HepG2 (cell line): ENCODE measurements at regions not wholly inside any gene's neighbourhood (a gene's known extent, or its start where the extent isn't known, plus 50 kb on each side); places are given as distances from the start of the nearest gene placed in this dataset.

ENCODE experiments used
- ATAC-seq: fragments of 200-7000 bp; cut with Tn5 transposase; 3 replicates; pipeline ENCODE4 v1.9.1; 2020; ENCODE audit warnings: mild to moderate bottlenecking, moderate library complexity
- BruUV-seq: library from RNA; stranded (reverse); fragments of 400-500 nt; replicated peaks from 2 replicates; lab custom pipeline; 2021; lab: Mats Ljungman, UMichigan
- CTCF ChIA-PET: fragments of 300-600 bp; formaldehyde crosslinking; extraction: SDS; loops from one replicate; lab custom pipeline; 2021; ENCODE audit warnings: low total read pairs, inconsistent platforms, low intra/inter-chr PET ratio; lab: Yijun Ruan, JAX
- POLR2A ChIA-PET: fragments of 350-600 bp; sonication (Branson Sonifier 250); formaldehyde crosslinking; loops from one replicate; lab custom pipeline; 2020; ENCODE audit warnings: antibody characterized with exemption, inconsistent platforms; lab: Yijun Ruan, JAX
- DNase-seq: peaks from one replicate; pipeline ENCODE4 v3.0.0-alpha.2; 2015; ENCODE audit warnings: low spot score
- FAIRE-seq: peaks from 3 replicates; lab custom pipeline; 2011; peaks lifted over from hg19 to GRCh38; lab: Jason Lieb, UNC
- H2AFZ ChIP-seq: one replicate; pipeline ENCODE4 v1.6.1; 2011; ENCODE audit warnings: low read length, inconsistent platforms
- H3K27ac ChIP-seq: fragments of 300-600 bp; 3 replicates; pipeline ENCODE4 v1.8.0; 2011; ENCODE audit warnings: mixed run types, mild to moderate bottlenecking, mixed read lengths, low read length, inconsistent platforms; ENCODE audit not compliant: insufficient read depth; ENCODE audit errors: extremely low read length
- H3K27me3 ChIP-seq, 2 experiments: fragments of 200-600 bp in 1 of 2; 2 replicates in 1 of 2; 3 replicates in 1 of 2; pipeline versions ENCODE4 v1.6.0 to v1.8.0; 2011; ENCODE audit warnings: low read length in 2 of 2, mild to moderate bottlenecking in 2 of 2, moderate library complexity in 2 of 2, inconsistent platforms in 1 of 2; ENCODE audit not compliant: insufficient read depth in 2 of 2, control insufficient read depth in 1 of 2
- H3K36me3 ChIP-seq, 2 experiments: fragments of 200-600 bp in 1 of 2; replicated peaks in 1 of 2; 2 replicates in 1 of 2; 3 replicates in 1 of 2; pipeline versions ENCODE4 v1.5.1 to v1.8.0; 2011; ENCODE audit warnings: low read length in 2 of 2, inconsistent platforms in 1 of 2; ENCODE audit not compliant: insufficient read depth in 2 of 2, control insufficient read depth in 1 of 2
- H3K4me1 ChIP-seq: 2 replicates; pipeline ENCODE4 v1.5.1; 2012; ENCODE audit warnings: low read length, inconsistent platforms; ENCODE audit not compliant: insufficient read depth
- H3K4me2 ChIP-seq: 2 replicates; pipeline ENCODE4 v1.6.0; 2011; ENCODE audit warnings: low read depth, low read length, inconsistent platforms
- H3K4me3 ChIP-seq, 3 experiments: fragments of 200-600 bp in 1 of 3; sonication (generic), shearing (Covaris generic) in 1 of 3; replicated peaks in 1 of 3; 2 replicates each; pipeline ENCODE4 v1.5.1; 2011 to 2016; ENCODE audit warnings: low read length in 3 of 3, inconsistent platforms in 2 of 3, low read depth in 2 of 3, mild to moderate bottlenecking in 2 of 3, control low read depth in 1 of 3, mixed read lengths in 1 of 3; ENCODE audit not compliant: insufficient read depth in 1 of 3
- H3K79me2 ChIP-seq: one replicate; pipeline ENCODE4 v1.6.1; 2011; ENCODE audit warnings: low read length, inconsistent platforms; ENCODE audit not compliant: insufficient read depth
- H3K9ac ChIP-seq: 2 replicates; pipeline ENCODE4 v1.6.0; 2011; ENCODE audit warnings: mild to moderate bottlenecking, low read depth, low read length, inconsistent platforms; ENCODE audit not compliant: insufficient read depth
- H3K9me3 ChIP-seq: 2 replicates; pipeline ENCODE4 v1.5.1; 2012; ENCODE audit warnings: mild to moderate bottlenecking, low read length
- H4K20me1 ChIP-seq: 2 replicates; pipeline ENCODE4 v1.6.0; 2011; ENCODE audit warnings: inconsistent platforms, mild to moderate bottlenecking, low read length, moderate library complexity; ENCODE audit not compliant: insufficient read depth
- HES4 ChIP-seq: sonication (generic); formaldehyde crosslinking; IDR thresholded peaks from 2 replicates; pipeline ENCODE4 v1.9.0; 2021; ENCODE audit warnings: mild to moderate bottlenecking, missing genetic modification reagents, borderline replicate concordance
- TBX3 ChIP-seq: fragments of 450-650 bp; IDR thresholded peaks from 2 replicates; pipeline ENCODE4 v1.6.1; 2017; ENCODE audit warnings: antibody characterized with exemption, mild to moderate bottlenecking, inconsistent platforms, borderline replicate concordance
- ZSCAN9 ChIP-seq: IDR thresholded peaks from 2 replicates; pipeline ENCODE4 v1.6.1; 2016; ENCODE audit warnings: borderline replicate concordance
- WGBS: methylation state at CpG from one replicate; pipeline ENCODE4 v1.1.6; 2017; ENCODE audit warnings: low lambda C conversion rate; 5-methylcytosine and 5-hydroxymethylcytosine counted together
- in situ Hi-C: cut with HindIII; loops from 2 replicates; pipeline ENCODE4 v1.10.0; 2017; ENCODE audit warnings: low pct_unique_long_range_greater_than_20kb; ENCODE audit not compliant: extremely low pct_ligation_motif_present
- intact Hi-C: fragments of 100-400 bp; cut with micrococcal nuclease; formaldehyde crosslinking; loops from one replicate; pipeline ENCODE4 v1.10.0; 2022; ENCODE audit not compliant: unreplicated experiment
- TF ChIP-seq, protein P1 (sequence below): sonication (generic); formaldehyde crosslinking; IDR thresholded peaks from 2 replicates; pipeline ENCODE4 v1.4.0; 2020; ENCODE audit warnings: mild to moderate bottlenecking, missing genetic modification reagents
- TF ChIP-seq, protein P2 (sequence below): sonication (generic); formaldehyde crosslinking; IDR thresholded peaks from 2 replicates; pipeline ENCODE4 v1.8.0; 2022; ENCODE audit warnings: mild to moderate bottlenecking, missing genetic modification reagents; ENCODE audit not compliant: insufficient replicate concordance
- TF ChIP-seq, protein P3 (sequence below): sonication (generic); formaldehyde crosslinking; IDR thresholded peaks from 2 replicates; pipeline ENCODE4 v1.4.0; 2020; ENCODE audit warnings: missing genetic modification reagents, borderline replicate concordance

DNA sequence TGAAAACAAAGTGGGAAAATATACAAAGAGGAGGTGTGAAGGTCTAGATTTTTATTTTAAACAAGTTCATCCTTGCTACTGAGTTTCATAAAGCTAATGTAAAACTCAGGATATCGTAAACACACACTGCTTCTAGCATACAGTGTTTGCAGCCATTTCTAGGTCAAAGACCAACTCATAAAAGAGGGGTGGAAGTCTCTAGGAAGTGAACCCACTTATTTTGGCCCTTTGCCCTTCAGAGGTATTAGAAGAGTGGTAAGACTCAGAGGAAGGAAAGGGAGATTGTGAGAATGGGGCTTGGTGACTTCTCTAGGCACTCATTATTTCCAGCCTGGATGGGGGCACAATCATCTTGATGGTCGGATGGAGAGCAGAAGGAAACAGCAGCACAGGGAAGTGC lies 91.2 kb downstream of the TNFSF18 start:
- Histone ChIP-seq H3K27me3 (no peaks in the 10 kb centered on the region), H3K79me2 (no peaks in the 10 kb centered on the region), H3K9me3 (no peaks in the 10 kb centered on the region), H4K20me1 (no peaks in the 10 kb centered on the region), H3K4me2 (no peak overlapping the region), H3K27ac (no peak overlapping the region), H3K4me3 (no peak overlapping the region), H3K36me3 (no peaks in the 10 kb centered on the region), H3K4me1 (no peaks in the 10 kb centered on the region), H2AFZ (no peak overlapping the region), H3K9ac (no peak overlapping the region)
- in situ Hi-C loops (no loop called here), intact Hi-C loops (no loop called here)
- no peak for DNase-seq
- no peak for ATAC-seq
- ChIA-PET CTCF (no interaction called here), POLR2A (no interaction called here)
- BruUV-seq: no TSS peak
- TF ChIP-seq, protein P1, sequence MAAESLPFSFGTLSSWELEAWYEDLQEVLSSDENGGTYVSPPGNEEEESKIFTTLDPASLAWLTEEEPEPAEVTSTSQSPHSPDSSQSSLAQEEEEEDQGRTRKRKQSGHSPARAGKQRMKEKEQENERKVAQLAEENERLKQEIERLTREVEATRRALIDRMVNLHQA (CRISPR knock-in tag): no peak
- TF ChIP-seq TBX3 (no peak), HES4 (no peak), ZSCAN9 (no peak)
- TF ChIP-seq, protein P2, sequence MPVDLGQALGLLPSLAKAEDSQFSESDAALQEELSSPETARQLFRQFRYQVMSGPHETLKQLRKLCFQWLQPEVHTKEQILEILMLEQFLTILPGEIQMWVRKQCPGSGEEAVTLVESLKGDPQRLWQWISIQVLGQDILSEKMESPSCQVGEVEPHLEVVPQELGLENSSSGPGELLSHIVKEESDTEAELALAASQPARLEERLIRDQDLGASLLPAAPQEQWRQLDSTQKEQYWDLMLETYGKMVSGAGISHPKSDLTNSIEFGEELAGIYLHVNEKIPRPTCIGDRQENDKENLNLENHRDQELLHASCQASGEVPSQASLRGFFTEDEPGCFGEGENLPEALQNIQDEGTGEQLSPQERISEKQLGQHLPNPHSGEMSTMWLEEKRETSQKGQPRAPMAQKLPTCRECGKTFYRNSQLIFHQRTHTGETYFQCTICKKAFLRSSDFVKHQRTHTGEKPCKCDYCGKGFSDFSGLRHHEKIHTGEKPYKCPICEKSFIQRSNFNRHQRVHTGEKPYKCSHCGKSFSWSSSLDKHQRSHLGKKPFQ (CRISPR knock-in tag): no peak
- no peak for FAIRE-seq
- 17% methylated on average over 2 of the region's 2 CpGs for WGBS

DNA sequence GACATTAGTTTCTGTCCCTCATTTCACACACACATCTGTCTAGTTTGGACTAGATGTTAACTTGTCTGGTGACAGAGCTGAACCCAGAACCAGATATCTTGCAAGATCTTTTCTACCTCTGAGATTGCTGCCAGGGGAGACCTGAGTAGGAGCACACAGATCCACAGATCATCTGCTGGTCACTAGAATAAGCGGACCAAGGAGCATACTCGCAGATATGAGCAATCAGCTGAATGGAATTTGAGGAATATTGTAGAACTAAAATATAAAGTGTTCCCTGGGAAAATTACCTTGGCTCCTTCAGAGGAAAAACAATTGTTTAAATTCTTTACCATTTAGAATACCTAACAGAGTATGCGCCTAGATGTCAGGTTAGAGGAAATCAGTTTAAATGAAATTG lies 90.7 kb downstream of the TNFSF18 start:
- Histone ChIP-seq H3K79me2 (no peaks in the 10 kb centered on the region), H4K20me1 (no peaks in the 10 kb centered on the region), H3K27me3 (no peaks in the 10 kb centered on the region), H3K4me1 (no peaks in the 10 kb centered on the region), H3K4me2 (no peak overlapping the region), H3K27ac (no peak overlapping the region), H3K9ac (no peak overlapping the region), H3K4me3 (no peak overlapping the region), H3K36me3 (no peaks in the 10 kb centered on the region), H3K9me3 (no peaks in the 10 kb centered on the region), H2AFZ (no peak overlapping the region)
- CTCF ChIA-PET: no interaction called here
- DNase-seq (no peak), ATAC-seq (no peak), FAIRE-seq (no peak)
- POLR2A ChIA-PET: no interaction called here
- BruUV-seq: no TSS peak
- in situ Hi-C loops: no loop called here
- TF ChIP-seq, protein P3, sequence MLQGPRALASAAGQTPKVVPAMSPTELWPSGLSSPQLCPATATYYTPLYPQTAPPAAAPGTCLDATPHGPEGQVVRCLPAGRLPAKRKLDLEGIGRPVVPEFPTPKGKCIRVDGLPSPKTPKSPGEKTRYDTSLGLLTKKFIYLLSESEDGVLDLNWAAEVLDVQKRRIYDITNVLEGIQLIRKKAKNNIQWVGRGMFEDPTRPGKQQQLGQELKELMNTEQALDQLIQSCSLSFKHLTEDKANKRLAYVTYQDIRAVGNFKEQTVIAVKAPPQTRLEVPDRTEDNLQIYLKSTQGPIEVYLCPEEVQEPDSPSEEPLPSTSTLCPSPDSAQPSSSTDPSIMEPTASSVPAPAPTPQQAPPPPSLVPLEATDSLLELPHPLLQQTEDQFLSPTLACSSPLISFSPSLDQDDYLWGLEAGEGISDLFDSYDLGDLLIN (CRISPR knock-in tag): no peak
- WGBS: 53% methylated on average over 3 of the region's 3 CpGs
- intact Hi-C loops: no loop called here
